Peyer's patch (tissue), 4 donors: ENCODE measurements at regions not wholly inside any gene's neighbourhood (a gene's known extent, or its start where the extent isn't known, plus 50 kb on each side); places are given as distances from the start of the nearest gene placed in this dataset.

Experiments
- DNase-seq, 3 donors: peaks; one replicate each; pipeline ENCODE4 v3.0.0-alpha.2; 2017 to 2019
- H3K27ac ChIP-seq, 4 donors: fragments of 200-600 bp; sonication (generic); one replicate each; pipeline ENCODE4 v1.5.1; 2016 to 2019
- H3K27me3 ChIP-seq, 2 donors: fragments of 200-600 bp; sonication (generic); one replicate each; pipeline ENCODE4 v1.5.1; 2019
- H3K36me3 ChIP-seq, 3 donors: fragments of 200-600 bp; sonication (generic); one replicate each; pipeline ENCODE4 v1.5.1; 2016 to 2019
- H3K4me1 ChIP-seq, 4 donors: fragments of 200-600 bp; sonication (generic); one replicate each; pipeline ENCODE4 v1.5.1; 2016 to 2019
- H3K4me3 ChIP-seq, 4 donors: fragments of 200-600 bp; sonication (generic); 1 replicate in 3 of 4; 2 replicates in 1 of 4; pipeline ENCODE4 v1.5.1; 2016 to 2019; ENCODE audit warnings: mild to moderate bottlenecking in 1 of 4
- H3K9me3 ChIP-seq, 4 donors: fragments of 200-600 bp; sonication (generic); one replicate each; pipeline ENCODE4 v1.5.1; 2016 to 2019; ENCODE audit warnings: mild to moderate bottlenecking in 1 of 4
- POLR2A ChIP-seq, 2 donors: fragments of 450-650 bp; IDR thresholded peaks; one replicate each; pipeline ENCODE4 v1.5.1; 2017; ENCODE audit warnings: antibody characterized with exemption in 2 of 2, mild to moderate bottlenecking in 2 of 2, moderate library complexity in 2 of 2
- TF ChIP-seq, protein P1 (sequence below), 6 experiments: fragments of 450-650 bp in 4 of 6; fragments of 200-600 bp in 2 of 6; sonication (generic) in 1 of 6; IDR thresholded peaks; one replicate each; pipeline ENCODE4 v1.5.1; 2017 to 2019; ENCODE audit warnings: antibody characterized with exemption in 6 of 6, mild to moderate bottlenecking in 3 of 6, moderate library complexity in 1 of 6

DNA sequence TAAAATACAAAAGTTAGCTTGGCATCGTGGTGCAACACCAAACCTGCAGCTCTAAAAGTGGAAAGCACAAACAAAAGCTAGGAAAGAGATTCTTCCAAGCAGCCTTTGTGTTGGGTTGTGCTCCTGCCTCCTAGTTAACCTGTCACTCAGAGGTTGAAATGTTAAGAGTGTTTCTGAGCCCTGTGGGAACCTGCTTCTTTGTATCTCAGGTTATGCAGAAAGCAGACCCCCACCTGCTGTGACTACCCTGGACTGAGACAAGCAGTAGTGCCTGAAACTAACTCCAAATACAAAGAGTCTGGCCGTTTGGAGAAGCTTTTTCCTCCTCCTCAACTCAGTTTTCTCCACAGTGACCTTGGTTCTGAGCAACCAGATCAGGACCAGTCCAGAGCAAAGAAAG, 158.4 kb upstream of the CSNK1A1L start:
- TF ChIP-seq, protein P1, sequence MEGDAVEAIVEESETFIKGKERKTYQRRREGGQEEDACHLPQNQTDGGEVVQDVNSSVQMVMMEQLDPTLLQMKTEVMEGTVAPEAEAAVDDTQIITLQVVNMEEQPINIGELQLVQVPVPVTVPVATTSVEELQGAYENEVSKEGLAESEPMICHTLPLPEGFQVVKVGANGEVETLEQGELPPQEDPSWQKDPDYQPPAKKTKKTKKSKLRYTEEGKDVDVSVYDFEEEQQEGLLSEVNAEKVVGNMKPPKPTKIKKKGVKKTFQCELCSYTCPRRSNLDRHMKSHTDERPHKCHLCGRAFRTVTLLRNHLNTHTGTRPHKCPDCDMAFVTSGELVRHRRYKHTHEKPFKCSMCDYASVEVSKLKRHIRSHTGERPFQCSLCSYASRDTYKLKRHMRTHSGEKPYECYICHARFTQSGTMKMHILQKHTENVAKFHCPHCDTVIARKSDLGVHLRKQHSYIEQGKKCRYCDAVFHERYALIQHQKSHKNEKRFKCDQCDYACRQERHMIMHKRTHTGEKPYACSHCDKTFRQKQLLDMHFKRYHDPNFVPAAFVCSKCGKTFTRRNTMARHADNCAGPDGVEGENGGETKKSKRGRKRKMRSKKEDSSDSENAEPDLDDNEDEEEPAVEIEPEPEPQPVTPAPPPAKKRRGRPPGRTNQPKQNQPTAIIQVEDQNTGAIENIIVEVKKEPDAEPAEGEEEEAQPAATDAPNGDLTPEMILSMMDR (IDR thresholded peaks at IDR 0.05) = no peak
- TF ChIP-seq POLR2A (IDR thresholded peaks at IDR 0.05) = no peak
- H3K4me1 ChIP-seq = no peaks in the 10 kb centered on the region
- no peaks in the 10 kb centered on the region for H3K27me3 ChIP-seq
- H3K36me3 ChIP-seq = no peaks in the 10 kb centered on the region
- H3K27ac ChIP-seq = no peak overlapping the region
- H3K4me3 ChIP-seq = no peak overlapping the region
- no peak for DNase-seq
- H3K9me3 ChIP-seq = no peaks in the 10 kb centered on the region

DNA sequence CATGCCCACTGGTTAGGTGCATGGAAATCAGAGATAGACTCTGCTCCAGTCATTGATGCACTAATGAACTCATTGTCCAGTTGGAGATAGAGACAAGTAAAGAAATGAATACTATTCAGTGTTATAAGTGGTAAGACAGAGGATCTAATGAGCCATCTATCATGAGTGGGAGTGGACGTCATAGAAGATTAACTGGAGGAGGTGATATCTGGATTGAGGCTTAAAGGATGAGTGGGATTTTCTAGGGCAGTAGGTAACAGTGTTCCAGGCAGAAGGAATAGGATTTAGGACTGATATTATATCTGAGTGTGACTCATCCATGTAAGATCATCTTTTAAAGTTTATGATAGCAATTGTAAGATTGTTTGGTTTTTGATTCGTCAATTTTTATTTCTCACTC, 152.2 kb upstream of the CSNK1A1L start:
- H3K27me3 ChIP-seq = no peaks in the 10 kb centered on the region
- TF ChIP-seq POLR2A (IDR thresholded peaks at IDR 0.05) = no peak
- TF ChIP-seq, protein P1 (IDR thresholded peaks at IDR 0.05) = no peak
- H3K36me3 ChIP-seq = no peaks in the 10 kb centered on the region
- no peak overlapping the region for H3K4me3 ChIP-seq
- H3K27ac ChIP-seq = no peak overlapping the region
- no peak for DNase-seq
- no peaks in the 10 kb centered on the region for H3K4me1 ChIP-seq
- no peaks in the 10 kb centered on the region for H3K9me3 ChIP-seq

DNA sequence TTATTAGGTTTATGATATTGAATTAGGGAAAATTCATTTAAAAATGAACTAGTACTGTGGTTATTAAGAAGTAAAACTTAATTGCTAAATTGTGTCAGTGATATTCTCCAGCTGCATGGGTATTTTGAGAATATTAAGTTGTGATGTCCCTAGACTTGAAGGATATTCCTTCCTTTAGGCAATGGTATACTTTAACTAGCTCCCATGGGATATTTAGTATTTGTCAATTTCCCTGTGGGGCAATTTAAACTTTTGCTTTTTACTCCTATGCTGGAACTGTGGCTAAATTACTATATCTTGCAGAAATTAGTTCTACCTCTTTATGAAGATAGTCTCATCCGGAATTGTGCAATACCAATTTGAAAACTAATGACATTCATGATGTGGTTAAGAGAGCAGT, 151.6 kb upstream of the CSNK1A1L start:
- H3K4me3 ChIP-seq = no peak overlapping the region
- no peaks in the 10 kb centered on the region for H3K36me3 ChIP-seq
- TF ChIP-seq, protein P1 (IDR thresholded peaks at IDR 0.05) = no peak
- no peak for TF ChIP-seq POLR2A (IDR thresholded peaks at IDR 0.05)
- H3K9me3 ChIP-seq = no peaks in the 10 kb centered on the region
- H3K27me3 ChIP-seq = no peaks in the 10 kb centered on the region
- DNase-seq = no peak
- H3K27ac ChIP-seq = no peak overlapping the region
- no peaks in the 10 kb centered on the region for H3K4me1 ChIP-seq

DNA sequence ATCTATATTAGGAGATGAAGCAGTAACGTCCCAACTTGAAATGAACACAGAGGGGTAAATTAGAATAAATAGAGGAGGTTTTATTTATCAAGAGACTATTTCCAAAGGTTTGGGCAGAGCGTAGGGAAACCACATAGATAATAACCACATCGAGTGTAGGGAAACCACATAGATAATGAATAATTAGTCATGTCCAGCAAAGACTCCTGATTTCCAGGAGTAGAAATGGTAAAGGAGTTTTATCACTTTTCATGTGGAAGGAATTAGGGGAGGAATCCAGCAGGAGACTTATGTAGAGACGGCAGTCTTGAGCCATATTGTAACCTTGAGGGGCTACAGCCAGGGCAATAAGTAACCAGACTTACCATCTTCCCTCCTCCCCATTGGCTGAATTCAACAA, 136.3 kb upstream of the CSNK1A1L start:
- TF ChIP-seq, protein P1 (IDR thresholded peaks at IDR 0.05) = no peak
- TF ChIP-seq POLR2A (IDR thresholded peaks at IDR 0.05) = no peak
- Histone ChIP-seq H3K4me1 (no peaks in the 10 kb centered on the region), H3K4me3 (no peak overlapping the region)

DNA sequence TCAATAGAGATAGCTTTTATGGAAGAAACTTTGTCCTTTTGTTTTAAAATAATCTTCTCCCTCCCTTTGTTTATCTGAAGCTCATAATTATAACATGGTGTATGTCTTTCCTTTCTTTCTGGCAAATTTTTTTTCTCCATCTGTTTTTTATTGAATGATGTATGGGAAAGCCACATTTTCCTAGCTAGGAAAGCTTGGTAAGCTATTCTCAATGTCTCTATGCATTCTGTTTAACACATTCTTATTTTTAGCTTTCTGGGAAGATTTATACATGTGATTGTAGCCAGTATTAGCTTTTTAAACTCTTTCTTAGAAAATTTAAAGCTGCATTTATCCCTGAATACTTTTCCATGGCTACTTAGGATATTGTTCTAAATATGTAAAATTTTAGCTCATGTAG, 124.9 kb upstream of the CSNK1A1L start:
- TF ChIP-seq POLR2A (IDR thresholded peaks at IDR 0.05) = no peak
- TF ChIP-seq, protein P1 (IDR thresholded peaks at IDR 0.05) = no peak
- H3K27me3 ChIP-seq = no peaks in the 10 kb centered on the region
- no peaks in the 10 kb centered on the region for H3K4me1 ChIP-seq
- no peak for DNase-seq
- H3K36me3 ChIP-seq = no peaks in the 10 kb centered on the region
- no peak overlapping the region for H3K4me3 ChIP-seq
- H3K27ac ChIP-seq = no peak overlapping the region
- H3K9me3 ChIP-seq = no peaks in the 10 kb centered on the region

More for the DNA sequence above, 136.3 kb upstream of the CSNK1A1L start:
- Histone ChIP-seq H3K27ac (no peak overlapping the region), H3K27me3 (no peaks in the 10 kb centered on the region), H3K9me3 (no peaks in the 10 kb centered on the region), H3K36me3 (no peaks in the 10 kb centered on the region)
- no peak for DNase-seq

DNA sequence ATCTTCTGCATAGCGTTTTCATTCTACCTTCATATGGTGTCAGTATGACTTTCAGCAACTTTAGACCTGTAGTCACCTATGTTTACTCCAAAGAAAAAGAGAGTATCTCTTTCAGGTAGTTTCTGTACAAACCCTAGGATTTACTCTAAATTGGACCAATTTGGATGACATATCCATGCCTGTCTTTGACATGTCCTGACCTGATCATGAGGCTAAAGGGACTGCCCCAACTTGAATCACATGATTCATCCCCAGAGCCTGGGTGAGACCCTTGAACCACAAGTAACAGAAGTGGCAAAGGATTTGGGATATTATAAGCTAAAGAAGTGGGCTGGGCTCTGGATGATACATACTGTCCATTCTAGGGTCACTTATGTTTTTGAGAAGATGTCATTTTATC, 124.5 kb upstream of the CSNK1A1L start:
- DNase-seq = no peak
- no peak overlapping the region for H3K4me3 ChIP-seq
- no peak overlapping the region for H3K27ac ChIP-seq
- H3K4me1 ChIP-seq = no peaks in the 10 kb centered on the region
- H3K36me3 ChIP-seq = no peaks in the 10 kb centered on the region
- no peaks in the 10 kb centered on the region for H3K27me3 ChIP-seq
- no peak for TF ChIP-seq POLR2A (IDR thresholded peaks at IDR 0.05)
- TF ChIP-seq, protein P1 (IDR thresholded peaks at IDR 0.05) = no peak
- H3K9me3 ChIP-seq = no peaks in the 10 kb centered on the region
